Tibial nerve (tissue), 4 donors: ENCODE measurements at regions not wholly inside any gene's neighbourhood (a gene's known extent, or its start where the extent isn't known, plus 50 kb on each side); places are given as distances from the start of the nearest gene placed in this dataset.

Experiments
- EP300 ChIP-seq, 2 donors: sonication (generic); formaldehyde crosslinking; IDR thresholded peaks; one replicate each; pipeline ENCODE4 v1.6.1; 2017; ENCODE audit warnings: antibody characterized with exemption in 2 of 2, mild to moderate bottlenecking in 1 of 2
- TF ChIP-seq, protein P1 (sequence below), 5 experiments: fragments of 200-600 bp in 3 of 5; fragments of 450-650 bp in 2 of 5; sonication (generic) in 3 of 5; IDR thresholded peaks; one replicate each; pipeline ENCODE4 v1.5.1; 2016 to 2019; ENCODE audit warnings: antibody characterized with exemption in 5 of 5, mild to moderate bottlenecking in 3 of 5, moderate library complexity in 2 of 5

DNA sequence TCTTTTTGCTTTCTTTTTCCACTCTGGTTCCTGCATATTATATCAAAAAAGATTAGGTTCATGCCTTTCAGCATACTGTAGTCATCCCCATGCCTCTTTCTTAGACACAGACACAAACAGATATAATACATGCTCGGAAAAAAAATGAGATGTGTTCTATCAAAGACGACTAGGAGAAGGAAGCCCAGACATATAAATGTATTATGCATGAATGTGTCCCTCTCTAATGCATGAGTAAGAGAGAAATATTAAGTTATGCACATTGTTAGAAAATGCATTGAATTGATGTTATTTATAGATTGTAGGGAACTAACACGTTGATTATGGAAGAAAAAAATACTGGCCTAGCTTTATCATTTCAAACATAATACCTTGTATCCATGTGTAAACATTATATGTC lies 252.4 kb upstream of the BCHE start:
- TF ChIP-seq, protein P1, sequence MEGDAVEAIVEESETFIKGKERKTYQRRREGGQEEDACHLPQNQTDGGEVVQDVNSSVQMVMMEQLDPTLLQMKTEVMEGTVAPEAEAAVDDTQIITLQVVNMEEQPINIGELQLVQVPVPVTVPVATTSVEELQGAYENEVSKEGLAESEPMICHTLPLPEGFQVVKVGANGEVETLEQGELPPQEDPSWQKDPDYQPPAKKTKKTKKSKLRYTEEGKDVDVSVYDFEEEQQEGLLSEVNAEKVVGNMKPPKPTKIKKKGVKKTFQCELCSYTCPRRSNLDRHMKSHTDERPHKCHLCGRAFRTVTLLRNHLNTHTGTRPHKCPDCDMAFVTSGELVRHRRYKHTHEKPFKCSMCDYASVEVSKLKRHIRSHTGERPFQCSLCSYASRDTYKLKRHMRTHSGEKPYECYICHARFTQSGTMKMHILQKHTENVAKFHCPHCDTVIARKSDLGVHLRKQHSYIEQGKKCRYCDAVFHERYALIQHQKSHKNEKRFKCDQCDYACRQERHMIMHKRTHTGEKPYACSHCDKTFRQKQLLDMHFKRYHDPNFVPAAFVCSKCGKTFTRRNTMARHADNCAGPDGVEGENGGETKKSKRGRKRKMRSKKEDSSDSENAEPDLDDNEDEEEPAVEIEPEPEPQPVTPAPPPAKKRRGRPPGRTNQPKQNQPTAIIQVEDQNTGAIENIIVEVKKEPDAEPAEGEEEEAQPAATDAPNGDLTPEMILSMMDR (IDR thresholded peaks at IDR 0.05), result no peak
- no peak for TF ChIP-seq EP300 (IDR thresholded peaks at IDR 0.05)
